NT2/D1 (cell line): ENCODE measurements at regions not wholly inside any gene's neighbourhood (a gene's known extent, or its start where the extent isn't known, plus 50 kb on each side); places are given as distances from the start of the nearest gene placed in this dataset.

Source experiments
- SUZ12 ChIP-seq: IDR thresholded peaks from 2 replicates; pipeline ENCODE4 v1.6.1; 2011; ENCODE audit not compliant: insufficient read length, insufficient read depth; ENCODE audit errors: extremely low read depth
- ZNF274 ChIP-seq: IDR thresholded peaks from 2 replicates; pipeline ENCODE4 v1.6.1; 2011; ENCODE audit warnings: mild to moderate bottlenecking, low read depth, low read length

GRCh38 chr2:19043893-19044292, 314.5 kb downstream of the OSR1 start:
- TF ChIP-seq SUZ12 (no peak), ZNF274 (no peak)
